SK-N-SH treated with all-trans-retinoic acid at 6 μM for 48 hours (cell line): ENCODE measurements at regions not wholly inside any gene's neighbourhood (a gene's known extent, or its start where the extent isn't known, plus 50 kb on each side); places are given as distances from the start of the nearest gene placed in this dataset.

Source experiments
- ATAC-seq: fragments of 200-7000 bp; cut with Tn5 transposase; 3 replicates; pipeline ENCODE4 v1.9.1; 2020; ENCODE audit warnings: mild to moderate bottlenecking, moderate library complexity
- ARNTL ChIP-seq: fragments of 450-650 bp; formaldehyde crosslinking; IDR thresholded peaks from 2 replicates; pipeline ENCODE4 v1.5.0; 2020; ENCODE audit warnings: low read depth, mild to moderate bottlenecking, moderate library complexity, borderline replicate concordance
- BACH2 ChIP-seq: fragments of 250-450 bp; sonication (Bioruptor Pico); IDR thresholded peaks from 2 replicates; pipeline ENCODE4 v1.9.0; 2021; ENCODE audit warnings: mild to moderate bottlenecking, borderline replicate concordance
- CREB5 ChIP-seq: fragments of 250-450 bp; sonication (Bioruptor Pico); IDR thresholded peaks from 2 replicates; pipeline ENCODE4 v1.5.1; 2020; ENCODE audit warnings: low read depth, mild to moderate bottlenecking, moderate library complexity
- CSDC2 ChIP-seq: fragments of 250-450 bp; sonication (Bioruptor Pico); IDR thresholded peaks from 2 replicates; pipeline ENCODE4 v1.5.0; 2020; ENCODE audit warnings: mild to moderate bottlenecking, moderate library complexity
- CSRNP3 ChIP-seq: fragments of 250-450 bp; sonication (Bioruptor Pico); IDR thresholded peaks from 2 replicates; pipeline ENCODE4 v1.5.1; 2021; ENCODE audit warnings: mild to moderate bottlenecking, moderate library complexity
- ESRRG ChIP-seq: fragments of 250-450 bp; sonication (Bioruptor Pico); IDR thresholded peaks from 2 replicates; pipeline ENCODE4 v1.6.1; 2021; ENCODE audit warnings: mild to moderate bottlenecking
- GLIS3 ChIP-seq: fragments of 250-450 bp; sonication (Bioruptor Pico); IDR thresholded peaks from 2 replicates; pipeline ENCODE4 v1.5.0; 2020; ENCODE audit warnings: mild to moderate bottlenecking, moderate library complexity
- ISL1 ChIP-seq: fragments of 250-450 bp; sonication (Bioruptor Pico); IDR thresholded peaks from 2 replicates; pipeline ENCODE4 v2.1.2; 2022; ENCODE audit warnings: mild to moderate bottlenecking, moderate library complexity
- OSR1 ChIP-seq: fragments of 250-450 bp; sonication (Bioruptor Pico); IDR thresholded peaks from 2 replicates; pipeline ENCODE4 v1.8.0; 2022; ENCODE audit warnings: moderate library complexity, mild to moderate bottlenecking, inconsistent platforms
- PATZ1 ChIP-seq: fragments of 250-450 bp; sonication (Bioruptor Pico); IDR thresholded peaks from 2 replicates; pipeline ENCODE4 v1.8.0; 2020; ENCODE audit warnings: mild to moderate bottlenecking, moderate library complexity, borderline replicate concordance
- POU6F1 ChIP-seq: fragments of 250-450 bp; sonication (Bioruptor Pico); IDR thresholded peaks from 2 replicates; pipeline ENCODE4 v1.8.0; 2021; ENCODE audit warnings: low read depth, mild to moderate bottlenecking, moderate library complexity, borderline replicate concordance
- PPARA ChIP-seq: fragments of 250-450 bp; sonication (Bioruptor Pico); IDR thresholded peaks from 2 replicates; pipeline ENCODE4 v1.5.0; 2020; ENCODE audit warnings: mild to moderate bottlenecking, borderline replicate concordance
- RARB ChIP-seq: fragments of 250-450 bp; sonication (Bioruptor Pico); IDR thresholded peaks from 2 replicates; pipeline ENCODE4 v1.8.0; 2021; ENCODE audit warnings: mild to moderate bottlenecking, moderate library complexity
- TCF4 ChIP-seq: fragments of 250-450 bp; sonication (Bioruptor Pico); IDR thresholded peaks from 2 replicates; pipeline ENCODE4 v1.8.0; 2021; ENCODE audit warnings: mild to moderate bottlenecking, moderate library complexity, borderline replicate concordance
- TOX ChIP-seq: fragments of 250-450 bp; sonication (Bioruptor Pico); IDR thresholded peaks from 2 replicates; pipeline ENCODE4 v1.8.0; 2021; ENCODE audit warnings: mild to moderate bottlenecking, moderate library complexity, borderline replicate concordance
- TSHZ2 ChIP-seq: fragments of 250-450 bp; sonication (Bioruptor Pico); IDR thresholded peaks from 2 replicates; pipeline ENCODE4 v1.5.0; 2020; ENCODE audit warnings: mild to moderate bottlenecking, moderate library complexity
- ZC3H10 ChIP-seq: fragments of 250-450 bp; sonication (Bioruptor Pico); IDR thresholded peaks from 2 replicates; pipeline ENCODE4 v1.5.1; 2021; ENCODE audit warnings: mild to moderate bottlenecking, moderate library complexity
- ZFP3 ChIP-seq: fragments of 250-450 bp; sonication (Bioruptor Pico); IDR thresholded peaks from 2 replicates; pipeline ENCODE4 v1.5.0; 2020; ENCODE audit warnings: mild to moderate bottlenecking, moderate library complexity
- ZFP30 ChIP-seq: fragments of 450-650 bp; formaldehyde crosslinking; IDR thresholded peaks from 2 replicates; pipeline ENCODE4 v1.5.0; 2022; ENCODE audit warnings: mild to moderate bottlenecking, moderate library complexity
- ZNF565 ChIP-seq: fragments of 450-650 bp; formaldehyde crosslinking; conservative IDR thresholded peaks from 2 replicates; pipeline ENCODE4 v1.5.0; 2020; ENCODE audit warnings: low read depth, mild to moderate bottlenecking, moderate library complexity
- ZNF8 ChIP-seq: fragments of 450-650 bp; formaldehyde crosslinking; IDR thresholded peaks from 2 replicates; pipeline ENCODE4 v1.5.0; 2020; ENCODE audit warnings: mild to moderate bottlenecking, moderate library complexity

- no peak for TF ChIP-seq OSR1
- no peak for TF ChIP-seq CSDC2
- no peak for TF ChIP-seq ZNF565 (CRISPR knock-in tag)
- TF ChIP-seq RARB (CRISPR knock-in tag) = no peak
- no peak for TF ChIP-seq ISL1
- TF ChIP-seq ZNF8 (CRISPR knock-in tag) = no peak
- no peak for TF ChIP-seq ZFP30
- TF ChIP-seq ARNTL = no peak
- TF ChIP-seq ESRRG = no peak
- no peak for TF ChIP-seq ZC3H10 (CRISPR knock-in tag)
- TF ChIP-seq POU6F1 = no peak
- TF ChIP-seq CSRNP3 (CRISPR knock-in tag) = no peak
- TF ChIP-seq GLIS3 (CRISPR knock-in tag) = no peak
- TF ChIP-seq PATZ1 (CRISPR knock-in tag) = no peak
- TF ChIP-seq TCF4 (CRISPR knock-in tag) = no peak
- TF ChIP-seq PPARA = no peak
- TF ChIP-seq TOX (CRISPR knock-in tag) = no peak
Measured at GRCh38 chr4:38319456-38320342, 344.3 kb upstream of the KLF3 start.

GRCh38 chr4:38320343-38320695, 343.7 kb upstream of the KLF3 start:
- TF ChIP-seq ZFP30 = no peak
- no peak for TF ChIP-seq ZNF565 (CRISPR knock-in tag)
- no peak for ATAC-seq

More at GRCh38 chr4:38319456-38320342, 344.3 kb upstream of the KLF3 start:
- ATAC-seq = peak; percentile 92

GRCh38 chr4:38320833-38321232, 343.2 kb upstream of the KLF3 start:
- ATAC-seq = no peak
- TF ChIP-seq TCF4 (CRISPR knock-in tag) (no peak), ISL1 (no peak), GLIS3 (CRISPR knock-in tag) (no peak), ZNF565 (CRISPR knock-in tag) (no peak), BACH2 (CRISPR knock-in tag) (no peak), TOX (CRISPR knock-in tag) (no peak)

- ATAC-seq = no peak
- TF ChIP-seq BACH2 (CRISPR knock-in tag) (no peak), TSHZ2 (CRISPR knock-in tag) (no peak), ZFP3 (CRISPR knock-in tag) (no peak), ZNF565 (CRISPR knock-in tag) (no peak), PPARA (no peak), CREB5 (no peak), ZFP30 (no peak), POU6F1 (no peak), ZNF8 (CRISPR knock-in tag) (no peak), CSRNP3 (CRISPR knock-in tag) (no peak)
Measured at GRCh38 chr4:38322714-38323113, 341.3 kb upstream of the KLF3 start.
